Hepatocyte (in vitro differentiated cells): ENCODE measurements at regions not wholly inside any gene's neighbourhood (a gene's known extent, or its start where the extent isn't known, plus 50 kb on each side); places are given as distances from the start of the nearest gene placed in this dataset.

Source experiments
- EZH2 ChIP-seq: fragments of 200-600 bp; sonication (generic); IDR thresholded peaks from 2 replicates; pipeline ENCODE4 v1.6.1; 2016; ENCODE audit warnings: antibody characterized with exemption, mild to moderate bottlenecking, borderline replicate concordance
- EZH2phosphoT487 ChIP-seq: fragments of 200-600 bp; sonication (generic); IDR thresholded peaks from one replicate; pipeline ENCODE4 v1.6.1; 2018; ENCODE audit warnings: antibody characterized with exemption, mild to moderate bottlenecking, low read depth, moderate library complexity; ENCODE audit not compliant: unreplicated experiment, severe bottlenecking
- TF ChIP-seq, protein P1 (sequence below): fragments of 200-600 bp; sonication (generic); IDR thresholded peaks from 2 replicates; pipeline ENCODE4 v1.5.1; 2016; ENCODE audit warnings: antibody characterized with exemption, mild to moderate bottlenecking; ENCODE audit not compliant: poor library complexity

- TF ChIP-seq, protein P1, sequence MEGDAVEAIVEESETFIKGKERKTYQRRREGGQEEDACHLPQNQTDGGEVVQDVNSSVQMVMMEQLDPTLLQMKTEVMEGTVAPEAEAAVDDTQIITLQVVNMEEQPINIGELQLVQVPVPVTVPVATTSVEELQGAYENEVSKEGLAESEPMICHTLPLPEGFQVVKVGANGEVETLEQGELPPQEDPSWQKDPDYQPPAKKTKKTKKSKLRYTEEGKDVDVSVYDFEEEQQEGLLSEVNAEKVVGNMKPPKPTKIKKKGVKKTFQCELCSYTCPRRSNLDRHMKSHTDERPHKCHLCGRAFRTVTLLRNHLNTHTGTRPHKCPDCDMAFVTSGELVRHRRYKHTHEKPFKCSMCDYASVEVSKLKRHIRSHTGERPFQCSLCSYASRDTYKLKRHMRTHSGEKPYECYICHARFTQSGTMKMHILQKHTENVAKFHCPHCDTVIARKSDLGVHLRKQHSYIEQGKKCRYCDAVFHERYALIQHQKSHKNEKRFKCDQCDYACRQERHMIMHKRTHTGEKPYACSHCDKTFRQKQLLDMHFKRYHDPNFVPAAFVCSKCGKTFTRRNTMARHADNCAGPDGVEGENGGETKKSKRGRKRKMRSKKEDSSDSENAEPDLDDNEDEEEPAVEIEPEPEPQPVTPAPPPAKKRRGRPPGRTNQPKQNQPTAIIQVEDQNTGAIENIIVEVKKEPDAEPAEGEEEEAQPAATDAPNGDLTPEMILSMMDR, result no peak
- TF ChIP-seq EZH2phosphoT487 (no peak), EZH2 (no peak)
These were observed 300.3 kb upstream of the IGFBP7 start for GRCh38 chr4:57410331-57411052.
